ENCODE measurements at regions not wholly inside any gene's neighbourhood (a gene's known extent, or its start where the extent isn't known, plus 50 kb on each side); places are given as distances from the start of the nearest gene placed in this dataset.

GRCh38 chr2:228846161-228846560 lies 424.9 kb downstream of the PID1 start:
- Mint-ChIP-seq H3K4me3 (ENCODE audit: unreplicated experiment) (no peak overlapping the region), H3K27ac (ENCODE audit: unreplicated experiment) (no peak overlapping the region)
- no peak for TF ChIP-seq CTCF (IDR thresholded peaks at IDR 0.05; ENCODE audit: partially characterized antibody, unreplicated experiment)

DNA sequence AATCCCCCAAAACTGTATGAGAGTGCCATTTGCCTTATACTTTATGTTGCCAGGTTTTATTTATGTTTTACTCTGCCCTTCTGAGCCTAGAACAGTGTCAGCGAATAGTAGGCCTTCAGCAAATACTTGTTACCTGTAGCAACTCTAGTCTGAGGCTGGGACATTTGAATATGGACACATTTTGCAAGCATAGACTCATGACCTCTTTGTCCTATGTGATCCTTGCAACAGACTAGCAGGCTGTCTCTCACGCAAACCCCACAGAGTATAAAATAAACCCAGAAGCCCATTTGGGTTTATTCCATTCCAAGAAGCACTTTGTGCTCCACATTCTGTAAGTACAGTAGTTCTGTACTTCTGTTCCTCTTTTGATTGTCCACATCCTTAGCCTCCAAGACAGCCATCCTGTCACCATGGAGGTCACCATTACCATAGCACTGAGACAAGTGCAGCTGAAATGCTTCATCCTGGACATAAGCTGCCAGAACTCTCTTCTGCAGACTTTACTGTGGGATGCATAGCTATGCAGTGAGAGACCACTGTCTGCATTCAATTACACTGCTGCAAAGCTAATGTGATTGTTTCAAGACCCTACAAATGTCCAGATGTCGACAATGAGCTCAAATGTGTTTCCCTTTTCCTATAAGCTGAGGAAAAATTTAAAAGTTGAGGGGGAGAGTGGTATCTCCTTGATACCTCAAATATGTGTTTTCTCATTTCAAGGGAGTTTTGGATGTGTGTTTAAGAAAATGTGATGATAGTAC lies 425.7 kb downstream of the PID1 start:
- no peak for DNase-seq
- no peak for TF ChIP-seq CTCF (IDR thresholded peaks at IDR 0.05; ENCODE audit: partially characterized antibody, unreplicated experiment)
- Mint-ChIP-seq H3K27ac (ENCODE audit: unreplicated experiment) (no peak overlapping the region), H3K9me3 (ENCODE audit: unreplicated experiment) (no peaks in the 10 kb centered on the region), H3K27me3 (ENCODE audit: unreplicated experiment) (no peaks in the 10 kb centered on the region), H3K4me3 (ENCODE audit: unreplicated experiment) (no peak overlapping the region), H3K36me3 (ENCODE audit: unreplicated experiment) (no peaks in the 10 kb centered on the region), H3K4me1 (ENCODE audit: low read depth, unreplicated experiment) (no peaks in the 10 kb centered on the region)

More at GRCh38 chr2:228846161-228846560, 424.9 kb downstream of the PID1 start:
- Mint-ChIP-seq H3K4me1 (ENCODE audit: low read depth, unreplicated experiment) (no peaks in the 10 kb centered on the region), H3K27me3 (ENCODE audit: unreplicated experiment) (no peaks in the 10 kb centered on the region), H3K9me3 (ENCODE audit: unreplicated experiment) (no peaks in the 10 kb centered on the region), H3K36me3 (ENCODE audit: unreplicated experiment) (no peaks in the 10 kb centered on the region)
- DNase-seq: no peak

- Mint-ChIP-seq H3K27ac (ENCODE audit: unreplicated experiment) (no peak overlapping the region), H3K4me1 (ENCODE audit: low read depth, unreplicated experiment) (no peaks in the 10 kb centered on the region), H3K36me3 (ENCODE audit: unreplicated experiment) (no peaks in the 10 kb centered on the region), H3K4me3 (ENCODE audit: unreplicated experiment) (no peak overlapping the region), H3K9me3 (ENCODE audit: unreplicated experiment) (no peaks in the 10 kb centered on the region), H3K27me3 (ENCODE audit: unreplicated experiment) (no peaks in the 10 kb centered on the region)
- DNase-seq: no peak
- no peak for TF ChIP-seq CTCF (IDR thresholded peaks at IDR 0.05; ENCODE audit: partially characterized antibody, unreplicated experiment)
Measured at GRCh38 chr2:228841877-228842276, 429.2 kb downstream of the PID1 start.

GRCh38 chr2:228841475-228841874 lies 429.6 kb downstream of the PID1 start:
- no peak overlapping the region for H3K27ac Mint-ChIP-seq (ENCODE audit: unreplicated experiment)

More at GRCh38 chr2:228841475-228841874, 429.6 kb downstream of the PID1 start:
- no peaks in the 10 kb centered on the region for H3K9me3 Mint-ChIP-seq (ENCODE audit: unreplicated experiment)
- TF ChIP-seq CTCF (IDR thresholded peaks at IDR 0.05; ENCODE audit: partially characterized antibody, unreplicated experiment): no peak
- no peaks in the 10 kb centered on the region for H3K4me1 Mint-ChIP-seq (ENCODE audit: low read depth, unreplicated experiment)
- H3K27me3 Mint-ChIP-seq (ENCODE audit: unreplicated experiment): no peaks in the 10 kb centered on the region
- no peak overlapping the region for H3K4me3 Mint-ChIP-seq (ENCODE audit: unreplicated experiment)
- H3K36me3 Mint-ChIP-seq (ENCODE audit: unreplicated experiment): no peaks in the 10 kb centered on the region
- no peak for DNase-seq
